PC-3 (cell line): ENCODE measurements at regions not wholly inside any gene's neighbourhood (a gene's known extent, or its start where the extent isn't known, plus 50 kb on each side); places are given as distances from the start of the nearest gene placed in this dataset.

Experiments used
- CTCF ChIP-seq: fragments of 300-600 bp; sonication (generic); conservative IDR thresholded peaks from 2 replicates; pipeline ENCODE4 v1.5.1; 2017; ENCODE audit warnings: antibody characterized with exemption, low read depth, mild to moderate bottlenecking, low read length
- EZH2 ChIP-seq: fragments of 300-600 bp; sonication (generic); IDR thresholded peaks from one replicate; pipeline ENCODE4 v1.6.1; 2017; ENCODE audit warnings: antibody characterized with exemption, mild to moderate bottlenecking, low read length; ENCODE audit not compliant: unreplicated experiment

GRCh38 chr7:15813448-15813847 is 127.0 kb upstream of the MEOX2 start:
- TF ChIP-seq CTCF (no peak), EZH2 (no peak)
